Mesothelial cell of epicardium (in vitro differentiated cells): ENCODE measurements at regions not wholly inside any gene's neighbourhood (a gene's known extent, or its start where the extent isn't known, plus 50 kb on each side); places are given as distances from the start of the nearest gene placed in this dataset.

Source experiments
- DNase-seq, 2 experiments: peaks; one replicate each; pipeline ENCODE4 v3.0.0; 2021; ENCODE audit warnings: low spot score in 2 of 2; ENCODE audit not compliant: unreplicated experiment in 2 of 2
- H3K27ac Mint-ChIP-seq: 2 replicates; pipeline ENCODE4 v1.8.0; 2021; ENCODE audit warnings: mixed read lengths
- H3K27me3 Mint-ChIP-seq: 2 replicates; pipeline ENCODE4 v1.8.0; 2021; ENCODE audit warnings: low read depth, mixed read lengths
- H3K36me3 Mint-ChIP-seq: 2 replicates; pipeline ENCODE4 v1.8.0; 2021; ENCODE audit warnings: mixed read lengths
- H3K4me1 Mint-ChIP-seq: 2 replicates; pipeline ENCODE4 v1.8.0; 2021; ENCODE audit warnings: mixed read lengths
- H3K4me3 Mint-ChIP-seq: 2 replicates; pipeline ENCODE4 v1.8.0; 2021; ENCODE audit warnings: mild to moderate bottlenecking, moderate library complexity, mixed read lengths
- H3K9me3 Mint-ChIP-seq: 2 replicates; pipeline ENCODE4 v1.8.0; 2021; ENCODE audit warnings: mixed read lengths
- TF ChIP-seq, protein P1 (sequence below): fragments of 200-600 bp; sonication (generic); IDR thresholded peaks from one replicate; pipeline ENCODE4 v1.5.0; 2021; ENCODE audit warnings: antibody characterized with exemption; ENCODE audit not compliant: unreplicated experiment

DNA sequence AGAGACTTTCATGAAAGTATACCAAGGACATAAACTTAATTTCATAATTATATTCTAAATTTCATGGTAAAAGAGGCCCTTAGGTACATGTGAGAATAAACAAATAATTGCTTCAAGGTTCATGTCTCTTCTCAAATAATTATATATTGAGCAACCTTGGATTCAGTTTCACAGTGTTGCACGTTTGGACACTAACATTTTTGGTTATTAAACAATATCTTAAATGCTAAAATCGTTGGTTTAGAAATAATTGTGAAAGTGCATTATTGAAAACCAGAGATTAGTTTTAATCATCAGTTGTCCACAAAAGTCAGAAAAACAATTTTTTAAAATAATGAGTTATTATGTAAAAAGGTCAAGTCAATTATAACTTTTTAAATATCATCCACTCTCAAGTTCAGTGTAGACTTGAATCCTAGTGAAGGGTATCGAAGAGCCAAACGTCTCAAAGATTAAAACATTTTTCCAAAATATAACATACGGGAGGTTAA, 227.1 kb upstream of the DEFB112 start:
- H3K4me1 Mint-ChIP-seq = peaks cover 5% of the 10 kb centered on the region
- H3K27me3 Mint-ChIP-seq = peaks cover 2% of the 10 kb centered on the region

DNA sequence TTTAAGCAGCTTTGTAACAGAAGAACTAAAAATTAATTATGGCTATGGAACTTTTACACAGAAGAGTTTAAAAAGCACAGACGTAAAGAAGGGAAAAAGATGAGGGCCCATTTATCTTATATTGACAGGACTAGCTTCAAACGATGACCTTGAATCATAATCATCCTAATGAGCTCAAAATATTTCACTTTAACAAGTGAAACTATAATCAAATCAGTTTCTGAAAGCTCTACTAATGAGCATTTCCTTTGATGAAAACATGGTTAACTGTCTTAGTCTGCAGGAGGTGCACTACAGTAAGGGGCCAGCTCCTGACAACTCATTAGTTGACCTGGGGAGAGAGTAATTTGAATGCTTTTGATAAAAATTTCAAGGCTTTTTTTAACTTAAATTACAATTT, 228.0 kb upstream of the DEFB112 start:
- Mint-ChIP-seq H3K9me3 (no peaks in the 10 kb centered on the region), H3K27ac (no peak overlapping the region), H3K4me3 (no peak overlapping the region), H3K36me3 (no peaks in the 10 kb centered on the region), H3K27me3 (peaks cover 2% of the 10 kb centered on the region), H3K4me1 (peaks cover 5% of the 10 kb centered on the region)
- DNase-seq = no peak
- TF ChIP-seq, protein P1, sequence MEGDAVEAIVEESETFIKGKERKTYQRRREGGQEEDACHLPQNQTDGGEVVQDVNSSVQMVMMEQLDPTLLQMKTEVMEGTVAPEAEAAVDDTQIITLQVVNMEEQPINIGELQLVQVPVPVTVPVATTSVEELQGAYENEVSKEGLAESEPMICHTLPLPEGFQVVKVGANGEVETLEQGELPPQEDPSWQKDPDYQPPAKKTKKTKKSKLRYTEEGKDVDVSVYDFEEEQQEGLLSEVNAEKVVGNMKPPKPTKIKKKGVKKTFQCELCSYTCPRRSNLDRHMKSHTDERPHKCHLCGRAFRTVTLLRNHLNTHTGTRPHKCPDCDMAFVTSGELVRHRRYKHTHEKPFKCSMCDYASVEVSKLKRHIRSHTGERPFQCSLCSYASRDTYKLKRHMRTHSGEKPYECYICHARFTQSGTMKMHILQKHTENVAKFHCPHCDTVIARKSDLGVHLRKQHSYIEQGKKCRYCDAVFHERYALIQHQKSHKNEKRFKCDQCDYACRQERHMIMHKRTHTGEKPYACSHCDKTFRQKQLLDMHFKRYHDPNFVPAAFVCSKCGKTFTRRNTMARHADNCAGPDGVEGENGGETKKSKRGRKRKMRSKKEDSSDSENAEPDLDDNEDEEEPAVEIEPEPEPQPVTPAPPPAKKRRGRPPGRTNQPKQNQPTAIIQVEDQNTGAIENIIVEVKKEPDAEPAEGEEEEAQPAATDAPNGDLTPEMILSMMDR = no peak

More for the DNA sequence above, 227.1 kb upstream of the DEFB112 start:
- Mint-ChIP-seq H3K9me3 (no peaks in the 10 kb centered on the region), H3K27ac (no peak overlapping the region), H3K4me3 (no peak overlapping the region), H3K36me3 (no peaks in the 10 kb centered on the region)
- DNase-seq = no peak
- TF ChIP-seq, protein P1 = no peak

DNA sequence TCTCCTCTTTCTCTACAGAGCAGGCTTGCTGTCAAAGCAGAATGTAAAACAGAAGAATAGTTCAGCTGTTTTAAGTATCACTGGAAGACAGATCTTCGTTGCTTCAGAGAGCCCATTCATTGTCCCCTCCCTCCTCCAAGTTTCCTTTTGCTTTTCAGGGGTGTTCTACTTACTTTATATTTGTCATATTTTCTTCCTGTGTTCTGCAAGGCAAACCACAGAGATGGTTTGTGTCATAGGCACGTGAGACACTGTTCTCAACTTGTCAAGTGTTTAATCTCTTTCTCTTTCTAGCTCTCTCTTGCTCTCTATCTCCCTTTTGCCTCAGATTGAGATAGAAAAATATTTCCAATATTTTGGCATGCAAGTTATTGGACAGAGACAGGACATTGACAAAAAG, 228.9 kb upstream of the DEFB112 start:
- Mint-ChIP-seq H3K27me3 (peaks cover 2% of the 10 kb centered on the region), H3K9me3 (no peaks in the 10 kb centered on the region), H3K36me3 (no peaks in the 10 kb centered on the region), H3K4me1 (peaks cover 5% of the 10 kb centered on the region), H3K4me3 (no peak overlapping the region), H3K27ac (no peak overlapping the region)
- TF ChIP-seq, protein P1 = no peak
- DNase-seq = no peak

DNA sequence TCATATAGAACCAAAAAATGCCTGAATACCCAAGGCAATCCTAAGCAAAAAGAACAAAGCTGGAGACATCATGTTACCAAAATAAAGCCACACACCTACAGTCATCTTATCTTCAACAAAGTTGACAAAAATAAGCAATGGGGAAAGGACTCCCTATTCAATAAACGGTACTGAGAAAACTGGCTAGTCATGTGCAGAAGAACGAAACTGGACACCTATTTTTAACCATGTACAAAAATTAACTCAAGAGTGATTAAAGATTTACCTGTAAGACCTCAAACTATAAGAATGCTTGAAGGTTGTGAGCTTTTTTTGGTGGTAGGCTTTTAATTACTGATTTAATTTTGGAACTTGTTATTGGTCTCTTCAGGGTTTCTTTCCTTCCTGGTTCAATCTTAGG, 236.0 kb upstream of the DEFB112 start:
- Mint-ChIP-seq H3K9me3 (no peaks in the 10 kb centered on the region), H3K4me3 (no peak overlapping the region), H3K4me1 (no peaks in the 10 kb centered on the region), H3K36me3 (no peaks in the 10 kb centered on the region), H3K27ac (no peak overlapping the region), H3K27me3 (peaks cover 28% of the 10 kb centered on the region)
- DNase-seq = no peak
- TF ChIP-seq, protein P1 = no peak

DNA sequence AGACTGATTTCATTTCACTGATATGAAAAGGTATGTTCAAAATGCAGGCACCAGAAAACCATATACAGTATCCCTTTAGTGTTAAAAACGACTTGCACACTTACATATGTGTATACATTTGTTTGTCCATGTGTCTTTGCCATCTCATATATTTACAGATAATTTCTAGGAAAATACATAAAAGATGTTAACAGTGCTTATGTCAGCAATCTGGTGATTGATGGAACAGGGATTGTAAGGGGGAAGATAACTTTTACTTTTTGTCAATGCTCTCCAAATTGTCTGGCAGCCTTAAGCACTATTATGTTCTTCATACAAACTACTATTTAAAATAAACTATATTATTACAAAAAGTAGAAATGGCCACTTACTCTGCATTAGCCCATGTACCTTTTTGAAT, 238.5 kb upstream of the DEFB112 start:
- H3K9me3 Mint-ChIP-seq = no peaks in the 10 kb centered on the region

More for the DNA sequence above, 238.5 kb upstream of the DEFB112 start:
- Mint-ChIP-seq H3K4me1 (no peaks in the 10 kb centered on the region), H3K36me3 (no peaks in the 10 kb centered on the region), H3K27ac (no peak overlapping the region), H3K27me3 (peaks cover 41% of the 10 kb centered on the region), H3K4me3 (no peak overlapping the region)
- TF ChIP-seq, protein P1 = no peak
- no peak for DNase-seq
